Lung (tissue), 11 donors: ENCODE measurements at regions not wholly inside any gene's neighbourhood (a gene's known extent, or its start where the extent isn't known, plus 50 kb on each side); places are given as distances from the start of the nearest gene placed in this dataset.

Source experiments
- ATAC-seq: fragments of 200-7000 bp; cut with Tn5 transposase; one replicate; pipeline ENCODE4 v1.9.1; 2020; ENCODE audit warnings: moderate number of reproducible peaks; ENCODE audit not compliant: insufficient read depth, low FRiP score
- DNase-seq, 3 donors: peaks; one replicate each; pipeline ENCODE4 v3.0.0-alpha.2; 2013 to 2017
- H3K27ac ChIP-seq, 2 donors: one replicate each; pipeline ENCODE4 v1.5.1; 2013; ENCODE audit warnings: mild to moderate bottlenecking in 2 of 2, moderate library complexity in 2 of 2, control low read depth in 1 of 2, inconsistent platforms in 1 of 2, low read depth in 1 of 2, low read length in 1 of 2
- H3K27me3 ChIP-seq, 3 donors: one replicate each; pipeline ENCODE4 v1.5.1; 2013; ENCODE audit warnings: low read length in 2 of 3; ENCODE audit not compliant: control insufficient read depth in 3 of 3, insufficient read depth in 3 of 3
- H3K36me3 ChIP-seq, 4 donors: one replicate each; pipeline ENCODE4 v1.5.1; 2013; ENCODE audit warnings: low read length in 4 of 4, mild to moderate bottlenecking in 1 of 4, moderate library complexity in 1 of 4; ENCODE audit not compliant: control insufficient read depth in 4 of 4, insufficient read depth in 4 of 4
- H3K4me1 ChIP-seq, 5 donors: one replicate each; pipeline ENCODE4 v1.5.1; 2013; ENCODE audit warnings: low read length in 5 of 5, mild to moderate bottlenecking in 2 of 5, moderate library complexity in 1 of 5; ENCODE audit not compliant: control insufficient read depth in 5 of 5, insufficient read depth in 5 of 5
- H3K4me3 ChIP-seq: one replicate; pipeline ENCODE4 v1.5.1; 2013; ENCODE audit warnings: mild to moderate bottlenecking, control low read depth, moderate library complexity
- H3K9ac ChIP-seq, 2 donors: one replicate each; pipeline ENCODE4 v1.5.1; 2013; ENCODE audit warnings: low read length in 2 of 2, control low read depth in 1 of 2; ENCODE audit not compliant: insufficient read depth in 1 of 2
- H3K9me3 ChIP-seq, 4 donors: one replicate each; pipeline ENCODE4 v1.5.1; 2013; ENCODE audit warnings: low read length in 3 of 4, mild to moderate bottlenecking in 1 of 4, moderate library complexity in 1 of 4; ENCODE audit not compliant: control insufficient read depth in 4 of 4, insufficient read depth in 3 of 4
- WGBS, 2 donors: extraction: QIAGEN DNeasy Blood & Tissue Kit; methylation state at CpG; one replicate each; pipeline ENCODE4 v1.1.7; 2013; 5-methylcytosine and 5-hydroxymethylcytosine counted together
- TF ChIP-seq, protein P1 (sequence below): IDR thresholded peaks from 2 replicates; pipeline ENCODE4 v1.5.1; 2012; ENCODE audit warnings: mild to moderate bottlenecking; ENCODE audit errors: control extremely low read depth, extremely low read depth
- donor health status: control.
- donor health status: control.
- donor health status: Bipolar disorder and iron deficiency.
- donor health status: healthy.
- donor health status: DM: yes; HTN: yes; CAD: no.

DNA sequence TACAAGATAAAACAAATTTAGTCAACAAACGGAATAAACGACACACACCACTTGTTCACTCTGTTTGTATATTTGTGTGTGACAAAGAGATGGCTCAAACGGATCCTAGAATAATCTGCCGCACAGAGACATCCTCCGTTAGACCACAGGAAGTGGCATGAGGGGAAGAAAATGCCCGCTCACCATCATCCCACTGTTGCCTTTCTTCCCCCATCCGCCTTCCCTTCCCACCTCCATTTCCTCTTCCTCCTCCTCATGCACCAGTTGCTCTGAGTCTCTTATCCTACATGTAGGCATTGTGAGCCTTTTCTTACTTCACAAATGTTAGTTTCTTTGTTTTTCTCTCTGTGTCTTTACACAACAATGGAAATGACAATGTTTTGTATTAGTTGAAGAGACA, 228.5 kb upstream of the SMIM21 start:
- no peaks in the 10 kb centered on the region for H3K36me3 ChIP-seq
- no peak for DNase-seq
- 36 to 45% methylated on average over 7 of the region's 7 CpGs for WGBS, 2 donors

DNA sequence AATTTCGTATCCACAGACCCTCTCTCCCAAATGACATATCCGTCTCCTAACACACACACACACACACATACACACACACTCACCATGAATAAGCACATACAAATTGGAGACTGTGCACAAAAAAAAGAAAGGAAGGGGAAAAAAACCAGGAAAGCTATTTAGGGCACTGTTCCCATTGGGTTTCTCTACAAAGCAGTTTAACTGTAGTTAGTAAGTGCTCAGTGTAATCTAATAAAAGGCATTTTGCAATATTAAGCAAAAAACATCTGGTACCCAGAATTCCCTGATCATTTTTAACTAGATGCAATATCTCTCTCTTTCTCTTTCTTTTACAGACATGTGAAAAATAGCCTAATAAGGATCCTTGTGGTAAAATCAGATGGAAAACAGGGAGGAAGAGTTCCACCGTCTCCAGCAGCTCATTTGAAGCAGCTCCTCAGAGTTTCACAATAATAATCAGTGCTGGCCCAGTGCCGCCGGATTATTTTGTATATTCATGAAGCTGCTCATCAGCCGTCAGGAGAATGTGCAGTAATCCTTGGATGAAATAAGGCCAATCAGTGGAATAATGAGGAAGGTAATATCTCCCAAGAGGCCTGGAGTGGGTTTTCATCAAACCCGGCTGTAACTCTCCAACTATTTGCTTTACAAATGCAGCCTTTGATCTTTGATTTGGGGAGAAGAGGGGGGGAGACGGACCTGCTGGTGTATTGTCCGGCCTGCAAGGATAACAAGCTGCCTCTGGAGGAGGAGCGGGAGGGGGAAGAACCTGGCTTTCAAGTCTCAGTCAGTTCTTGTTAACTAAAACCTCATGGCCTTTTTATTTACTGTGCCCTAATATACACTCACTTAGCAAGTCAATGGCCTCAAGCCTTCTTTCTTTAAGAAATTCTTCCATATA, 227.6 kb upstream of the SMIM21 start:
- H3K4me3 ChIP-seq, result no peak overlapping the region
- H3K9ac ChIP-seq, result no peak overlapping the region
- ATAC-seq (no peak), DNase-seq (peak; percentile 89 to 96 (median 96))
- peaks cover 0 to 33% (median 18%) of the 10 kb centered on the region in 5 donors for H3K4me1 ChIP-seq
- H3K36me3 ChIP-seq, result no peaks in the 10 kb centered on the region
- TF ChIP-seq, protein P1, sequence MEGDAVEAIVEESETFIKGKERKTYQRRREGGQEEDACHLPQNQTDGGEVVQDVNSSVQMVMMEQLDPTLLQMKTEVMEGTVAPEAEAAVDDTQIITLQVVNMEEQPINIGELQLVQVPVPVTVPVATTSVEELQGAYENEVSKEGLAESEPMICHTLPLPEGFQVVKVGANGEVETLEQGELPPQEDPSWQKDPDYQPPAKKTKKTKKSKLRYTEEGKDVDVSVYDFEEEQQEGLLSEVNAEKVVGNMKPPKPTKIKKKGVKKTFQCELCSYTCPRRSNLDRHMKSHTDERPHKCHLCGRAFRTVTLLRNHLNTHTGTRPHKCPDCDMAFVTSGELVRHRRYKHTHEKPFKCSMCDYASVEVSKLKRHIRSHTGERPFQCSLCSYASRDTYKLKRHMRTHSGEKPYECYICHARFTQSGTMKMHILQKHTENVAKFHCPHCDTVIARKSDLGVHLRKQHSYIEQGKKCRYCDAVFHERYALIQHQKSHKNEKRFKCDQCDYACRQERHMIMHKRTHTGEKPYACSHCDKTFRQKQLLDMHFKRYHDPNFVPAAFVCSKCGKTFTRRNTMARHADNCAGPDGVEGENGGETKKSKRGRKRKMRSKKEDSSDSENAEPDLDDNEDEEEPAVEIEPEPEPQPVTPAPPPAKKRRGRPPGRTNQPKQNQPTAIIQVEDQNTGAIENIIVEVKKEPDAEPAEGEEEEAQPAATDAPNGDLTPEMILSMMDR, result no peak
- H3K27me3 ChIP-seq, result no peaks in the 10 kb centered on the region
- H3K27ac ChIP-seq, result no peak overlapping the region
- peaks cover 0 to 2% (median 0%) of the 10 kb centered on the region in 4 donors for H3K9me3 ChIP-seq
- WGBS, 2 donors, result 58 to 73% methylated on average over 10 of the region's 10 CpGs

More for the DNA sequence above, 228.5 kb upstream of the SMIM21 start:
- Histone ChIP-seq H3K4me1 (peaks cover 0 to 33% (median 18%) of the 10 kb centered on the region in 5 donors), H3K9ac (no peak overlapping the region), H3K27me3 (no peaks in the 10 kb centered on the region), H3K4me3 (no peak overlapping the region), H3K9me3 (peaks cover 0 to 4% (median 1%) of the 10 kb centered on the region in 4 donors), H3K27ac (no peak overlapping the region)
- TF ChIP-seq, protein P1, result no peak
- ATAC-seq, result no peak

DNA sequence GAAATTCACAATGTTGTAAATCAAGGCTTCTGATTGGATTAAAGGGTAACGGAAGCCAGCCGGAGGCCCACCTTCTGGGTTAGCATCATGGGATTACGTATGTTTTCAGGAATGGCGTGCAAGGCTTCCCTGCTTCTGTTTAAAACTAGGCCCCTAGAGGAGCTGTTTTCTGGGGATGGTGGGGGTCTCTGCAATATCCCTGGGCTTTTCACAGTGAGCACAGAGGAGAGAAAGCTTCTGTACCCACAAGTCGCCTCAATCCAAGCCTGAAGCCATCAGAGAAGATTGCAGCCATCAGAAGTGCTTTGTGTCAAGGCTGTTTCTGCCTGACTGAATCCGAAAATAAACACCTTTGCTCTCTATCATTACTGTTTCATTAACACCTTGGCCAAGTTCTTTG, 226.9 kb upstream of the SMIM21 start:
- 90 to 91% methylated on average over 6 of the region's 6 CpGs for WGBS, 2 donors
- H3K36me3 ChIP-seq, result no peaks in the 10 kb centered on the region
- H3K9me3 ChIP-seq, result peaks cover 0 to 2% (median 0%) of the 10 kb centered on the region in 4 donors
- H3K27me3 ChIP-seq, result no peaks in the 10 kb centered on the region
- peak overlapping the region in 1 of 2 donors; percentile 70 for H3K9ac ChIP-seq
- H3K4me3 ChIP-seq, result no peak overlapping the region
- H3K27ac ChIP-seq, result no peak overlapping the region
- TF ChIP-seq, protein P1, result no peak
- no peak for DNase-seq
- no peak for ATAC-seq
- H3K4me1 ChIP-seq, result peaks cover 0 to 33% (median 18%) of the 10 kb centered on the region in 5 donors
